CD14-positive monocyte (primary cell): ENCODE measurements at regions not wholly inside any gene's neighbourhood (a gene's known extent, or its start where the extent isn't known, plus 50 kb on each side); places are given as distances from the start of the nearest gene placed in this dataset.

Source experiments
- DNase-seq, 3 donors: peaks; one replicate each; pipeline ENCODE4 v3.0.0-alpha.2; 2011 to 2022
- H2AFZ ChIP-seq: 2 replicates; pipeline ENCODE4 v1.6.0; 2012; ENCODE audit warnings: mild to moderate bottlenecking, low read depth, low read length, inconsistent platforms; ENCODE audit not compliant: insufficient read depth, poor library complexity, severe bottlenecking
- H3K27ac ChIP-seq, 2 donors: 1 replicate in 1 of 2; 2 replicates in 1 of 2; pipeline ENCODE4 v1.5.1; 2012 to 2013; ENCODE audit warnings: low read length in 2 of 2, control low read depth in 1 of 2, inconsistent platforms in 1 of 2, low read depth in 1 of 2, mild to moderate bottlenecking in 1 of 2
- H3K27me3 ChIP-seq, 2 donors: one replicate each; pipeline versions ENCODE4 v1.6.0 to v1.6.1; 2011 to 2013; ENCODE audit warnings: low read length in 2 of 2; ENCODE audit not compliant: control insufficient read depth in 2 of 2, insufficient read depth in 2 of 2
- H3K36me3 ChIP-seq, 2 donors: replicated peaks in 1 of 2; 1 replicate in 1 of 2; 2 replicates in 1 of 2; pipeline versions ENCODE4 v1.5.1 to v1.6.1; 2012 to 2013; ENCODE audit warnings: low read length in 2 of 2, control low read depth in 1 of 2, inconsistent platforms in 1 of 2, mild to moderate bottlenecking in 1 of 2; ENCODE audit not compliant: insufficient read depth in 2 of 2, control insufficient read depth in 1 of 2
- H3K4me1 ChIP-seq, 2 donors: 1 replicate in 1 of 2; 2 replicates in 1 of 2; pipeline versions ENCODE4 v1.5.1 to v1.6.1; 2012 to 2013; ENCODE audit warnings: low read length in 2 of 2, control low read depth in 1 of 2, inconsistent platforms in 1 of 2, mild to moderate bottlenecking in 1 of 2, moderate library complexity in 1 of 2; ENCODE audit not compliant: insufficient read depth in 2 of 2, control insufficient read depth in 1 of 2
- H3K4me2 ChIP-seq: replicated peaks from 2 replicates; pipeline ENCODE3; 2012; ENCODE audit warnings: low read length, moderate library complexity, mild to moderate bottlenecking; ENCODE audit not compliant: poor library complexity, severe bottlenecking; ENCODE audit errors: extremely low read depth
- H3K4me3 ChIP-seq, 3 experiments: fragments of 200-600 bp in 1 of 3; sonication (generic) in 1 of 3; replicated peaks in 1 of 3; 1 replicate in 2 of 3; 2 replicates in 1 of 3; pipeline ENCODE4 v1.5.1; 2011 to 2013; ENCODE audit warnings: low read length in 3 of 3, mild to moderate bottlenecking in 3 of 3, control low read depth in 2 of 3, low read depth in 2 of 3, inconsistent platforms in 1 of 3, moderate library complexity in 1 of 3
- H3K79me2 ChIP-seq: 2 replicates; pipeline ENCODE4 v1.6.0; 2012; ENCODE audit warnings: mild to moderate bottlenecking, control low read depth, inconsistent platforms, low read length, moderate library complexity; ENCODE audit not compliant: insufficient read depth
- H3K9ac ChIP-seq: 2 replicates; pipeline ENCODE4 v1.6.0; 2017; ENCODE audit warnings: low read length, mild to moderate bottlenecking; ENCODE audit not compliant: insufficient read depth, poor library complexity, severe bottlenecking
- H3K9me3 ChIP-seq, 2 donors: replicated peaks in 1 of 2; 1 replicate in 1 of 2; 2 replicates in 1 of 2; pipeline versions ENCODE4 v1.5.1 to v1.6.1; 2012 to 2013; ENCODE audit warnings: low read length in 2 of 2, control low read depth in 1 of 2; ENCODE audit not compliant: control insufficient read depth in 1 of 2, insufficient read depth in 1 of 2
- H4K20me1 ChIP-seq: 2 replicates; pipeline ENCODE4 v1.6.0; 2012; ENCODE audit warnings: mild to moderate bottlenecking, low read length, control low read depth, moderate library complexity; ENCODE audit not compliant: insufficient read depth
- H3K27ac Mint-ChIP-seq, 7 donors: one replicate each; pipeline ENCODE4 v1.8.0; 2020; ENCODE audit warnings: mild to moderate bottlenecking in 7 of 7, mixed read lengths in 7 of 7, moderate library complexity in 6 of 7, inconsistent platforms in 2 of 7
- H3K27me3 Mint-ChIP-seq, 3 donors: one replicate each; pipeline ENCODE4 v1.8.0; 2021 to 2022; ENCODE audit warnings: low read depth in 3 of 3, mild to moderate bottlenecking in 3 of 3, mixed read lengths in 3 of 3, moderate library complexity in 3 of 3, inconsistent platforms in 1 of 3
- H3K36me3 Mint-ChIP-seq, 2 donors: one replicate each; pipeline ENCODE4 v1.8.0; 2020; ENCODE audit warnings: mixed read lengths in 2 of 2, inconsistent platforms in 1 of 2, mild to moderate bottlenecking in 1 of 2
- H3K4me1 Mint-ChIP-seq: one replicate; pipeline ENCODE4 v1.8.0; 2020; ENCODE audit warnings: mild to moderate bottlenecking, mixed read lengths
- H3K4me3 Mint-ChIP-seq, 2 donors: one replicate each; pipeline ENCODE4 v1.8.0; 2020; ENCODE audit warnings: mild to moderate bottlenecking in 2 of 2, mixed read lengths in 2 of 2, moderate library complexity in 1 of 2
- H3K9me3 Mint-ChIP-seq, 7 donors: one replicate each; pipeline ENCODE4 v1.8.0; 2020 to 2022; ENCODE audit warnings: mixed read lengths in 7 of 7, mild to moderate bottlenecking in 6 of 7, moderate library complexity in 6 of 7, inconsistent platforms in 2 of 7
- CTCF ChIP-seq: fragments of 200-600 bp; IDR thresholded peaks from one replicate; pipeline ENCODE4 v1.8.0; 2022; ENCODE audit warnings: antibody characterized with exemption, mild to moderate bottlenecking
- WGBS: methylation state at CpG from one replicate; pipeline ENCODE4 v1.1.5; 2013; ENCODE audit warnings: missing lambda C conversion rate; ENCODE audit not compliant: insufficient coverage; 5-methylcytosine and 5-hydroxymethylcytosine counted together
- intact Hi-C, 2 donors: fragments of 100-400 bp; cut with micrococcal nuclease; formaldehyde crosslinking; loops; one replicate each; pipeline versions ENCODE4 v1.15.0 to v1.15.1; 2023

GRCh38 chr5:88089719-88090390 is 178.8 kb downstream of the TMEM161B start:
- Mint-ChIP-seq H3K27ac (no peak overlapping the region), H3K4me3 (no peak overlapping the region), H3K9me3 (peaks cover 0 to 2% (median 0%) of the 10 kb centered on the region in 7 donors), H3K4me1 (no peaks in the 10 kb centered on the region), H3K27me3 (no peaks in the 10 kb centered on the region), H3K36me3 (no peaks in the 10 kb centered on the region)
- Histone ChIP-seq H4K20me1 (no peaks in the 10 kb centered on the region), H3K36me3 (no peaks in the 10 kb centered on the region), H3K4me2 (no peak overlapping the region), H3K27me3 (no peaks in the 10 kb centered on the region), H3K4me3 (no peak overlapping the region), H3K4me1 (no peaks in the 10 kb centered on the region), H3K9ac (no peak overlapping the region), H3K9me3 (no peaks in the 10 kb centered on the region), H3K79me2 (no peaks in the 10 kb centered on the region), H3K27ac (no peak overlapping the region), H2AFZ (no peak overlapping the region)
- 88% methylated on average over 5 of the region's 7 CpGs for WGBS
- intact Hi-C loops, result no loop called here
- no peak for TF ChIP-seq CTCF
- no peak for DNase-seq

GRCh38 chr5:88085462-88085861 is 183.2 kb downstream of the TMEM161B start:
- Histone ChIP-seq H3K4me1 (no peaks in the 10 kb centered on the region), H3K27ac (no peak overlapping the region), H3K27me3 (no peaks in the 10 kb centered on the region), H3K9ac (no peak overlapping the region), H3K36me3 (no peaks in the 10 kb centered on the region), H4K20me1 (no peaks in the 10 kb centered on the region), H3K4me3 (no peak overlapping the region), H2AFZ (no peak overlapping the region), H3K79me2 (no peaks in the 10 kb centered on the region), H3K9me3 (no peaks in the 10 kb centered on the region), H3K4me2 (no peak overlapping the region)
- no peak for DNase-seq
- WGBS, result no CpG with 5 or more reads among the region's 5 CpGs
- Mint-ChIP-seq H3K36me3 (no peaks in the 10 kb centered on the region), H3K9me3 (peaks cover 0 to 1% (median 0%) of the 10 kb centered on the region in 7 donors), H3K27me3 (peaks cover 0 to 3% (median 0%) of the 10 kb centered on the region in 3 donors), H3K27ac (no peak overlapping the region), H3K4me3 (no peak overlapping the region), H3K4me1 (no peaks in the 10 kb centered on the region)
- intact Hi-C loops, result no loop called here
- no peak for TF ChIP-seq CTCF
